ENCODE measurements at regions not wholly inside any gene's neighbourhood (a gene's known extent, or its start where the extent isn't known, plus 50 kb on each side); places are given as distances from the start of the nearest gene placed in this dataset.

- no peak overlapping the region for H3K4me3 ChIP-seq
- no peak overlapping the region for H3K9ac ChIP-seq
- H3K36me3 ChIP-seq, result no peaks in the 10 kb centered on the region
- H3K27me3 ChIP-seq, result no peaks in the 10 kb centered on the region
- H4K20me1 ChIP-seq, result no peaks in the 10 kb centered on the region
- no peak overlapping the region for H3K4me2 ChIP-seq
- peaks cover 7% of the 10 kb centered on the region; the same call in 1 of the 2 replicates for H3K9me3 ChIP-seq
- H3K27ac ChIP-seq, result no peak overlapping the region
- no peak for TF ChIP-seq Cebpa-rat (IDR thresholded peaks at IDR 0.05)
- H3K4me1 ChIP-seq, result peaks cover 21% of the 10 kb centered on the region
These were observed 703.7 kb downstream of the UQCRFS1 start for GRCh38 chr19:28509079-28509895.

DNA sequence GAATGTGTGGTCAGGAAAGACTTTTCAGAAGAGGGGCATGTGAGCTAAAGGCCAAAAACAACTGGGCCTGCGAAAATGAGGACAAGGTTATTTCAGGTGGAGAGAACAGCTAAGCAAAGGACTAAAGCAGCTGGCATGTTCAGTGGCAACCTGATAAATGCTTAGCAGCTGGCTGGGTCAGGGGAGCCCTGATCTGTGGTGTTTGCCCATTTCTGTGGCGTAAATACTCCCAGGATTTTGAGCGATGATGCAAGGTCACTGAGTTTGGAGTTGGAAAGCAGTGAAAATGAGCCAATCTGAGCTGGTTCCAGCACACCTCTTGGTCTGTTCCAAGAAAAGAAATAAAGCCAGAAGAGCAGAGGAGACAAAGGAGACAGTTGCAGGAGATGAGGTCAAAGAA, 704.3 kb downstream of the UQCRFS1 start:
- Histone ChIP-seq H3K4me1 (peaks cover 21% of the 10 kb centered on the region), H3K4me3 (no peak overlapping the region), H3K9me3 (peaks cover 7% of the 10 kb centered on the region; the same call in 1 of the 2 replicates), H3K36me3 (no peaks in the 10 kb centered on the region), H4K20me1 (no peaks in the 10 kb centered on the region), H3K4me2 (no peak overlapping the region), H3K9ac (no peak overlapping the region), H3K27ac (no peak overlapping the region), H3K27me3 (no peaks in the 10 kb centered on the region)
- no peak for TF ChIP-seq Cebpa-rat (IDR thresholded peaks at IDR 0.05)

DNA sequence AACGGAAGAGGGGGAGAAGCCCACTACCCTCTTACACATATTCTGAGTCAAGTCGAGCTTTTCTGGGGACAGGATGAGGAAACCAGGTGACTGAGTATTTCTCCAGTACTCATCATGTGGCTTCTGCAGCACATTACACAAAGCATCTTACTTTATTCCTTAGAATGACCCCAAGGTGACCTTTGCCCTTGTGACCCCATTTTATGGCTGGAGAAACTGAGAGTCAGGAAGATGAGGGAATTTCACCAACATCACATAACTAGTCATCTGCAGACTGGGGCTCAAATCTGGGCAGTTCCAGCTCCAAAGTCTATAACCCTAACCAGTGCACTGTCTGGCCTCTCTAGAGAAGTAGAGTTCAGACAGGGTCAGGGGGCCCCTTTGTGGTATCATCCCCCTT, 707.0 kb downstream of the UQCRFS1 start:
- TF ChIP-seq Cebpa-rat (IDR thresholded peaks at IDR 0.05), result no peak
- Histone ChIP-seq H3K27me3 (no peaks in the 10 kb centered on the region), H3K9ac (no peak overlapping the region), H4K20me1 (no peaks in the 10 kb centered on the region), H3K4me2 (no peak overlapping the region), H3K4me1 (peaks cover 35% of the 10 kb centered on the region), H3K9me3 (peaks cover 7% of the 10 kb centered on the region; the same call in 1 of the 2 replicates), H3K27ac (no peak overlapping the region), H3K4me3 (no peak overlapping the region), H3K36me3 (no peaks in the 10 kb centered on the region)

DNA sequence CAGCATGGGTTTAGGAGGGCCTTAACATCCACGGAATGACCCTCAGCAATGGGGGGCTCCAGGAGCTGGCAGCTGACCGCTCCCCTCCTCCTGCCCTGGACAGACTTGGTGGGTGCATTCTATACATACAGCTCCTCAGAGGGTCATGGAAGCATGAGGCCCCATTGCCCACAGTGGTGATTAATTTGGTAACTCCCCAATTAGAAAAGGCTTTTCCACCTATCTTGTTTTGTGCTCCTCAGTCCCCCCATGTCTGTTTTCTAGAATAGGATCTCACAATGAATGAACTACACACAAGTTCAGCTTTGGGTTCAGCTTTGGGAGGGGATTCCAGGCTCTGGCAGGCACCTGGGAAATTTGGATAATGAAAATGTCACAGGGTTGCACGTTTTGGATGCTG, 707.8 kb downstream of the UQCRFS1 start:
- Histone ChIP-seq H3K4me1 (peaks cover 36% of the 10 kb centered on the region), H3K9ac (no peak overlapping the region), H4K20me1 (no peaks in the 10 kb centered on the region), H3K4me2 (no peak overlapping the region), H3K4me3 (no peak overlapping the region), H3K9me3 (peaks cover 7% of the 10 kb centered on the region; the same call in 1 of the 2 replicates), H3K27ac (no peak overlapping the region), H3K36me3 (no peaks in the 10 kb centered on the region), H3K27me3 (no peaks in the 10 kb centered on the region)
- TF ChIP-seq Cebpa-rat (IDR thresholded peaks at IDR 0.05), result no peak

DNA sequence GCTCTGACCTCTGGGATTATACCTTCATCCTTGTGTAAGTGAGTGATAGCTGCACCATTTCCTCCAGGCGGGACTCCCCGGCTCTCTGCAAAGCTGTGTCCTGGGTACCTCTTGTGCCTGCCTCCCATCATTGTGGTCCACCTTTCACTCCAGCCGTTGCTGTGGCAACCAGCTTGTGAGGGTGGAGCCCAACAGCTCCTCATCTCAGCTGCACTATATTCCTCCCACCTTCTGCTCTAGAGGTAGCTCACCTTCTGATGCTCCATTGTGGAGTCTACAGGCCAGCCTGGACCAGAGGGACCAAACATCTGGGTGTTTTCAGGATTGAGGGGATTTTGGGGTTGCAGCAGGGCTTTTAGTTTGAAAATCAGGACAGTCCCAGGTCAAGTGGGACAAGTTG, 708.2 kb downstream of the UQCRFS1 start:
- TF ChIP-seq Cebpa-rat (IDR thresholded peaks at IDR 0.05), result no peak
- Histone ChIP-seq H3K27ac (no peak overlapping the region), H3K9ac (no peak overlapping the region), H3K9me3 (peaks cover 7% of the 10 kb centered on the region; the same call in 1 of the 2 replicates), H3K36me3 (no peaks in the 10 kb centered on the region), H3K27me3 (no peaks in the 10 kb centered on the region), H4K20me1 (no peaks in the 10 kb centered on the region), H3K4me3 (no peak overlapping the region), H3K4me2 (no peak overlapping the region), H3K4me1 (peaks cover 36% of the 10 kb centered on the region)

DNA sequence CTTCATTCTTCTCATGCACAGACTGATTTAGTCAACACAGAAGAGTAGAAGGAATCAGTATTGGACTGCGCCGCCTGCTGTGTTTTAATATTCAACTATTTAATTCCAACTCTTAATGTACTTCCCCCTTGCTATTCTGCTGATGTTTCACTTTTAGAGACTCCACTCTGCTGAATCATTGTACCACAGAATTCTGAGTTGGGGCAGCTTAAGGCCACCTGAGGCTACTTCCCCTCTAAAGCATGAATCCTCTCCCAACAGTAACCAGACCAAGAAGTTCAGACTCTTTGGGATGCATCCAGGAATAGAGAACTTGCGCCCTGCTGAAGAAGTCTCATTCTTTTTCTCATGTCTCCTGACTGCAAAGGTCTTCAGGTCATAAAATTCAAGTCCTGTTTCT, 708.8 kb downstream of the UQCRFS1 start:
- H3K9ac ChIP-seq, result no peak overlapping the region
- H3K4me1 ChIP-seq, result peaks cover 36% of the 10 kb centered on the region
- H4K20me1 ChIP-seq, result no peaks in the 10 kb centered on the region
- H3K36me3 ChIP-seq, result no peaks in the 10 kb centered on the region
- H3K4me2 ChIP-seq, result no peak overlapping the region
- peaks cover 7% of the 10 kb centered on the region; the same call in 1 of the 2 replicates for H3K9me3 ChIP-seq
- H3K4me3 ChIP-seq, result no peak overlapping the region
- no peaks in the 10 kb centered on the region for H3K27me3 ChIP-seq
- TF ChIP-seq Cebpa-rat (IDR thresholded peaks at IDR 0.05), result no peak
- H3K27ac ChIP-seq, result no peak overlapping the region

- no peaks in the 10 kb centered on the region for H4K20me1 ChIP-seq
- peaks cover 26% of the 10 kb centered on the region for H3K4me1 ChIP-seq
- no peaks in the 10 kb centered on the region for H3K27me3 ChIP-seq
- H3K9ac ChIP-seq, result no peak overlapping the region
- no peak overlapping the region for H3K4me2 ChIP-seq
- no peak overlapping the region for H3K27ac ChIP-seq
- TF ChIP-seq Cebpa-rat (IDR thresholded peaks at IDR 0.05), result no peak
- no peak overlapping the region for H3K4me3 ChIP-seq
- peaks cover 7% of the 10 kb centered on the region; the same call in 1 of the 2 replicates for H3K9me3 ChIP-seq
- no peaks in the 10 kb centered on the region for H3K36me3 ChIP-seq
These were observed 709.8 kb downstream of the UQCRFS1 start for GRCh38 chr19:28502879-28503734.

DNA sequence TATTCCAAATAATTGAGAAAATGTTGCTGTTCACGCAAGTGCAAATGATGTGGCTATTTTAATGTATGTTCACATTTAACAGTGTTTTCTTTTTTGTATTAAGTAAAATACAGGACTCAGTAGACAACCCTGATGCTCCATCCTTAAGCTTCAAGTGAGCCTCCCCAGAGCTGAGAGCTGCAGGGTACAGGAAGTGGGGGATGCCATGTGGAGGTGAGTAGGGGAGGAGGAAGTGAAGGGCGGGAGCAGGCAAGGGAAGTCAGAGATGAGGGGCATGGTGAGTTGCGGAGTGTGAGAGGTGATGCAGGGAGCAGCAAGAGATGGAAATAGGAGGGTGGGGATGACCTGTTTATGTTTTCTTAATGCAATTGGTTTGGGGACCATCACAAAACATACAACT, 711.0 kb downstream of the UQCRFS1 start:
- Histone ChIP-seq H3K27ac (no peak overlapping the region), H3K36me3 (no peaks in the 10 kb centered on the region), H3K9me3 (peaks cover 7% of the 10 kb centered on the region; the same call in 1 of the 2 replicates), H3K9ac (no peak overlapping the region), H3K4me1 (peaks cover 15% of the 10 kb centered on the region), H4K20me1 (no peaks in the 10 kb centered on the region), H3K4me2 (peak overlapping the region; percentile 35; the same call in 1 of the 2 replicates), H3K27me3 (no peaks in the 10 kb centered on the region), H3K4me3 (no peak overlapping the region)
- TF ChIP-seq Cebpa-rat (IDR thresholded peaks at IDR 0.05), result no peak

GRCh38 chr19:28500982-28501630, 711.8 kb downstream of the UQCRFS1 start:
- H3K9me3 ChIP-seq, result no peaks in the 10 kb centered on the region
- TF ChIP-seq Cebpa-rat (IDR thresholded peaks at IDR 0.05), result no peak
- H3K9ac ChIP-seq, result no peak overlapping the region
- H3K27ac ChIP-seq, result no peak overlapping the region
- no peaks in the 10 kb centered on the region for H3K27me3 ChIP-seq
- peaks cover 14% of the 10 kb centered on the region for H3K4me1 ChIP-seq
- H3K36me3 ChIP-seq, result no peaks in the 10 kb centered on the region
- H4K20me1 ChIP-seq, result no peaks in the 10 kb centered on the region
- no peak overlapping the region for H3K4me3 ChIP-seq
- H3K4me2 ChIP-seq, result 0 out of 2 replicates have a peak overlapping the region, but pooled peaks have one; percentile 35
